ENCODE measurements at regions not wholly inside any gene's neighbourhood (a gene's known extent, or its start where the extent isn't known, plus 50 kb on each side); places are given as distances from the start of the nearest gene placed in this dataset.

GRCh38 chr13:22777207-22777606 is 403.6 kb upstream of the SGCG start:
- TF ChIP-seq, protein P1, sequence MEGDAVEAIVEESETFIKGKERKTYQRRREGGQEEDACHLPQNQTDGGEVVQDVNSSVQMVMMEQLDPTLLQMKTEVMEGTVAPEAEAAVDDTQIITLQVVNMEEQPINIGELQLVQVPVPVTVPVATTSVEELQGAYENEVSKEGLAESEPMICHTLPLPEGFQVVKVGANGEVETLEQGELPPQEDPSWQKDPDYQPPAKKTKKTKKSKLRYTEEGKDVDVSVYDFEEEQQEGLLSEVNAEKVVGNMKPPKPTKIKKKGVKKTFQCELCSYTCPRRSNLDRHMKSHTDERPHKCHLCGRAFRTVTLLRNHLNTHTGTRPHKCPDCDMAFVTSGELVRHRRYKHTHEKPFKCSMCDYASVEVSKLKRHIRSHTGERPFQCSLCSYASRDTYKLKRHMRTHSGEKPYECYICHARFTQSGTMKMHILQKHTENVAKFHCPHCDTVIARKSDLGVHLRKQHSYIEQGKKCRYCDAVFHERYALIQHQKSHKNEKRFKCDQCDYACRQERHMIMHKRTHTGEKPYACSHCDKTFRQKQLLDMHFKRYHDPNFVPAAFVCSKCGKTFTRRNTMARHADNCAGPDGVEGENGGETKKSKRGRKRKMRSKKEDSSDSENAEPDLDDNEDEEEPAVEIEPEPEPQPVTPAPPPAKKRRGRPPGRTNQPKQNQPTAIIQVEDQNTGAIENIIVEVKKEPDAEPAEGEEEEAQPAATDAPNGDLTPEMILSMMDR (conservative IDR thresholded peaks at IDR 0.05) = no peak
- TF ChIP-seq EZH2 (IDR thresholded peaks at IDR 0.05; ENCODE audit: low read depth) = no peak
